Ascending aorta (tissue), 2 donors: ENCODE measurements at regions not wholly inside any gene's neighbourhood (a gene's known extent, or its start where the extent isn't known, plus 50 kb on each side); places are given as distances from the start of the nearest gene placed in this dataset.
"Not testable (repeated sequence)": the region's sequence is repeated elsewhere in the genome, so short reads cannot be mapped to it uniquely, and the experiment has no call there.

Experiments
- DNase-seq, 2 donors: peaks; one replicate each; pipeline ENCODE4 v3.0.0-alpha.2; 2019; ENCODE audit warnings: low spot score in 2 of 2
- H3K27ac ChIP-seq, 2 donors: fragments of 200-600 bp; sonication (generic); one replicate each; pipeline ENCODE4 v1.5.1; 2016 to 2017; ENCODE audit warnings: mild to moderate bottlenecking in 1 of 2
- H3K27me3 ChIP-seq: fragments of 200-600 bp; sonication (generic); one replicate; pipeline ENCODE4 v1.5.1; 2017
- H3K36me3 ChIP-seq, 2 donors: fragments of 200-600 bp; sonication (generic); one replicate each; pipeline ENCODE4 v1.5.1; 2016
- H3K4me1 ChIP-seq, 2 donors: fragments of 200-600 bp; sonication (generic); one replicate each; pipeline ENCODE4 v1.5.1; 2016 to 2017; ENCODE audit warnings: mild to moderate bottlenecking in 1 of 2
- H3K4me3 ChIP-seq, 2 donors: fragments of 200-600 bp; sonication (generic); one replicate each; pipeline ENCODE4 v1.5.1; 2016 to 2017; ENCODE audit warnings: mild to moderate bottlenecking in 1 of 2
- H3K9me3 ChIP-seq, 2 donors: fragments of 200-600 bp; sonication (generic); one replicate each; pipeline ENCODE4 v1.5.1; 2016
- CTCF ChIP-seq, 3 experiments: fragments of 200-600 bp in 2 of 3; fragments of 450-650 bp in 1 of 3; sonication (generic) in 2 of 3; IDR thresholded peaks; one replicate each; pipeline ENCODE4 v1.5.1; 2016 to 2019; ENCODE audit warnings: antibody characterized with exemption in 3 of 3, mild to moderate bottlenecking in 1 of 3, moderate library complexity in 1 of 3
- intact Hi-C: fragments of 100-400 bp; cut with DNase I; formaldehyde crosslinking; loops from one replicate; pipeline ENCODE4 v1.15.1; 2023

- no peak for TF ChIP-seq CTCF (IDR thresholded peaks at IDR 0.05)
- H3K27ac ChIP-seq: no peak overlapping the region
- H3K4me3 ChIP-seq: no peak overlapping the region
- intact Hi-C loops: no loop called here
- no peaks in the 10 kb centered on the region for H3K27me3 ChIP-seq
- H3K36me3 ChIP-seq: no peaks in the 10 kb centered on the region
- no peak for DNase-seq
- H3K9me3 ChIP-seq: no peaks in the 10 kb centered on the region
- H3K4me1 ChIP-seq: no peaks in the 10 kb centered on the region
Measured at GRCh38 chr20:55649254-55649653, 356.1 kb downstream of the CBLN4 start.

- DNase-seq: no peak
- H3K4me3 ChIP-seq: no peak overlapping the region
- H3K27me3 ChIP-seq: no peaks in the 10 kb centered on the region
- H3K27ac ChIP-seq: no peak overlapping the region
- no peaks in the 10 kb centered on the region for H3K36me3 ChIP-seq
- TF ChIP-seq CTCF (IDR thresholded peaks at IDR 0.05): no peak
- intact Hi-C loops: no loop called here
- no peaks in the 10 kb centered on the region for H3K9me3 ChIP-seq
- no peaks in the 10 kb centered on the region for H3K4me1 ChIP-seq
Measured at GRCh38 chr20:55646851-55647250, 358.5 kb downstream of the CBLN4 start.

- H3K36me3 ChIP-seq: no peaks in the 10 kb centered on the region
- no peak overlapping the region for H3K27ac ChIP-seq
- no peaks in the 10 kb centered on the region for H3K4me1 ChIP-seq
- H3K4me3 ChIP-seq: no peak overlapping the region
- H3K27me3 ChIP-seq: no peaks in the 10 kb centered on the region
- intact Hi-C loops: no loop called here
- H3K9me3 ChIP-seq: no peaks in the 10 kb centered on the region
- DNase-seq: no peak
- no peak for TF ChIP-seq CTCF (IDR thresholded peaks at IDR 0.05)
Measured at GRCh38 chr20:55641497-55641896, 363.8 kb downstream of the CBLN4 start.

GRCh38 chr20:55635870-55636269 is 369.4 kb downstream of the CBLN4 start:
- TF ChIP-seq CTCF (IDR thresholded peaks at IDR 0.05): no peak
- no peak overlapping the region for H3K4me3 ChIP-seq
- H3K4me1 ChIP-seq: no peaks in the 10 kb centered on the region
- intact Hi-C loops: no loop called here
- no peaks in the 10 kb centered on the region for H3K9me3 ChIP-seq
- no peak overlapping the region for H3K27ac ChIP-seq
- no peaks in the 10 kb centered on the region for H3K36me3 ChIP-seq
- DNase-seq: no peak
- H3K27me3 ChIP-seq: no peaks in the 10 kb centered on the region

- Histone ChIP-seq H3K9me3 (no peaks in the 10 kb centered on the region), H3K27ac (no peak overlapping the region), H3K36me3 (no peaks in the 10 kb centered on the region), H3K4me1 (no peaks in the 10 kb centered on the region), H3K27me3 (no peaks in the 10 kb centered on the region), H3K4me3 (no peak overlapping the region)
- no peak for DNase-seq
- intact Hi-C loops: no loop called here
- no peak for TF ChIP-seq CTCF (IDR thresholded peaks at IDR 0.05)
Measured at GRCh38 chr20:55632592-55632991, 372.7 kb downstream of the CBLN4 start.

- H3K27me3 ChIP-seq, H3K36me3 ChIP-seq, H3K4me3 ChIP-seq, DNase-seq, H3K9me3 ChIP-seq, H3K27ac ChIP-seq, H3K4me1 ChIP-seq, intact Hi-C loops: not testable (repeated sequence)
Measured at GRCh38 chr20:55629143-55629542, 376.2 kb downstream of the CBLN4 start.
